Stimulated activated CD4-positive, alpha-beta T cell treated with anti-CD3 and anti-CD28 coated beads, Interleukin-15, amount 100 ng/mL, for 48 hours (primary cell): ENCODE measurements at regions not wholly inside any gene's neighbourhood (a gene's known extent, or its start where the extent isn't known, plus 50 kb on each side); places are given as distances from the start of the nearest gene placed in this dataset.
"Not testable (repeated sequence)": the region's sequence is repeated elsewhere in the genome, so short reads cannot be mapped to it uniquely, and the experiment has no call there.

ENCODE experiments used
- DNase-seq, 2 donors: peaks; one replicate each; pipeline ENCODE4 v3.0.0-alpha.2; 2020; ENCODE audit warnings: low read depth in 2 of 2

DNA sequence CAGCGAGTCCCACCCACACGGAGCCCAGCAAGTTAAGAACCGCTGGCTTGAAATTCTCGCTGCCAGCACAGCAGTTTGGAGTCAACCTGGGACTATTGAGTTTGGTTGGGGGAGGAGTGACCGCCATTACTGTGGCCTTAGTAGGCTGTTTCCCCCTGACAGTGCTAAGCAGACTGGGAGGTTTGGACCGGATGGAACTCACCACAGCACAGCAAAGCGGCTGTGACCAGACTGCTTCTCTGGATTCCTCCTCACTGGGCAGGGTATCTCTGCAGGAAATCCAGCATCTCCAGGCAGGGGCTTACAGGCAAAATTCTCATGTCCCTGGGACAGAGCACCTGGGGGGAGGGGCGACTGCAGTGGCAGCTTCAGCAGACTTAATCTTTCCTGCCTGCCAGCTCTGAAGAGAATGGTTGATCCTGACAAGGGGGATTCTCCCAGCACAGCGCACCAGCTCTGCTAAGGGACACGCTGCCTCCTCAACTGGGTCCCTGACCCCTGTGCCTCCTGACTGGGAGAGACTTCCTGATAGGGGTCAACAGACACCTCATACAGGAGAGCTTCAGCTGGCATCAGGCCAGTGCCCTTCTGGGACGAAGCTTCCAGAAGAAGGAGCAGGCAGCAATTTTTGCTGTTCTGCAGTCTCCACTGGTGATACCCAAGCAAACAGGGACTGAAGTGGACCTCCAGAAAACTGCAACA is 425.4 kb downstream of the NYAP2 start:
- no peak for DNase-seq

GRCh38 chr2:225821351-225821750 is 421.8 kb downstream of the NYAP2 start:
- no peak for DNase-seq

DNA sequence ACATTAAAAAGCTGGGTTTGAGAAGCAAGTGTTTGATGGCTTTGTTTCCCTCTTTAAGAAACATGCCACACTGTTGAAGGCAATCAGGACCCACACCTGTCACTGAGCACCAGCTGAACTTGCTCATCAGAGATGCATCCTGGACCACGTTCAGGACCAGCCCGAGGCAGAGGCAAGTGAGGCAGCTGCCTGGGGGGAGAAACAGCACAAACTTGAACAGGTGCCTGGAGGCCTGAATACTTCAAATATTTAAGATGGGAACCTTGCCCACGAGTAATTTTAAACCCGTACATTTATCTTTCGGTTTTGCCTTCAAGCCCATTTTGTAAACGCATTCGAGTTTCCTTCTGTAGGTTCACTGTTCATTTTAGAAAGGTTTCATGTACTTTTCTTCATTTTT is 421.3 kb downstream of the NYAP2 start:
- DNase-seq = no peak

DNA sequence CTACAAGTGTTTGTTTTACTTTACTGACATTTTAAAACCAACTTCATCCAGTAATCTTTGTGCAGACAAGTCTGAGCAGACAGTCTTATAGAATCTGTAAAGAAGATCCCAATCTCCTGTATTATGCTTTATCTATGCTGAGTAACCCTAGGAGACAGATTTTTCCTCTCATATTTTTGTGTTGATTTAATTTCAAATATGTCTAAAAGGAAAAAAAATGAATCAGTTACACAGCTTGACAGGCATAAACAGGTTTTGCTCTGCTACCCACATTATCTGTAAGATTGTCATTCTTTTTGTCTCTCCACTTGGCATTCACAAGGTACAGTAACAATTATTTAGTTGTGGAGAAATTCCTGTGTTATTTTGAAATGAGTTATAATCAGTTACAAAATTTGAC is 415.0 kb downstream of the NYAP2 start:
- DNase-seq = no peak

- DNase-seq = no peak
Measured at GRCh38 chr2:225806105-225806504, 406.6 kb downstream of the NYAP2 start.

GRCh38 chr2:225802076-225802475 is 402.6 kb downstream of the NYAP2 start:
- DNase-seq = not testable (repeated sequence)

- no peak for DNase-seq
Measured at GRCh38 chr2:225797394-225797793, 397.9 kb downstream of the NYAP2 start.

DNA sequence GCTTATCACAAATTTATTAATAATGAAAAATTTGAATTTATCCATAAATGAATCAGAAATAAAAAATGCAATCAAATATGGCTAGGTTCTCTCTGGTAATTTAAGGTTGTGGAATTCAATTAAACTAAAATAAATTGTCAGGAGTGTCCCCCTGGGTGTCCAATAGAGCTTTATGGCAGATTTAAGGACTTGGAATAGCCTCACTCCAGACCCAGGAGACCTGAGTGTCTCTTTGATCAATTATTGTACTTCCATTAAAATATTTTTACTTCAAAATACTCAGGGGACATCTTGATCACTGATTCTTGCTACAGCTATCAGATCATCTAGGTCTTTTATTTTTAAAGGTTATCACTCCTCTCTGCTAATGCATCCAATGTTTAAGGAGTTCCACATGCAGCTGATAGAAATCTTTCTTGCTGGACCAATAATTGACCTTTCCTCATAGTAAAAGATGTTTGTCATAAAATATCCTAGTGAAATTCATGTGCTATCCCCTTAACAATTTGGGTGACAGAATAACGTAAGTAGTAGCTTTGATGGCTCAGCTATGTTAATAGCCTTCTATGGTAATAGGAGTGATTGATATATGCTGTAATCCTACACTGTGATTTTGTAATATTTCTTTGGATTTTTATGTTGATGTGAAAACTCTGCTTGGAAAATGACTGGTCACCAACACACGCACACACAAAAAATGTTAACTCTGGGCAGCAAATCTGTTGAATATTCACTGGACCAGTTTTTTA is 395.3 kb downstream of the NYAP2 start:
- no peak for DNase-seq

- no peak for DNase-seq
Measured at GRCh38 chr2:225793736-225794550, 394.4 kb downstream of the NYAP2 start.

DNA sequence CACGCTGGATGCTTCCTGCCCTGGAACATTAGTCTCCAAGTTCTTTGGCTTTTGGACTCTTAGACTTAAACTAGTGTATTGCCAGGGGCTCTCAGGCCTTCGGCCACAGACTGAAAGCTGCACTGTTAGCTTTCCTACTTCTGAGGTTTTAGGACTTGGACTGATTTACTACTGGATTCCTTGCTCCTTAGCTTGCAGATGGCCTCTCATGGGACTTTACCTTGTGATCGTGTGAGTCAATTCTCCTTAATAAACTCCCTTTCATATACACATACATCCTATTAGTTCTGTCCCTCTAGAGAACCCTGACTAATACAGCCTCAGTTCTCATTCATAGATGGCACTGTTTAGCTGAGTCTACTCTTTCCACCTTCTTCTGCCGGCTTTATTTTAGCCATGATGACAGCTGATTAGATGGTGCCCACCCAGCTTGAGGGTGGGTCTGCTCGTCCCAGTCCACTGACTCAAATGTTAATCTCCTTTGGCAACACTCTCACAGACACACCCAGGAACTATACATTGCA is 389.1 kb downstream of the NYAP2 start:
- DNase-seq = no peak

DNA sequence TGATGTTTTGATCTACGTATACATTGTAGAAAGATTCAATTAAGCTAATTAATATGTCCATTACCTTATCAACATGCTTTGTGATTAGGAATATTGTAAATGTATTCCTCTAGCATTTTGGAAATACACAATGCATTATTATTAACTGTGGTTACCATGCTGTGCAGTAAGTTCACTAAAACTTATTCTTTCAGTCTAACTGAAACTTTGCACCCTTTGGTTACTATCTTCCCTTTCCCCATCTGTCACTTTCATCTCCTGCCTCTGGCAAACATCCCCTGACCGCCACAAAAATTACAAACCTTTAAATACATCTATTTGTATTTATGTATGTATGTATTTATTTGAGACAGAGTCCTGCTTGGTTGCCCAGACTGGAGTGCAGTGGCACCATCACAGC is 388.0 kb downstream of the NYAP2 start:
- DNase-seq = no peak

GRCh38 chr2:225781991-225782390 is 382.5 kb downstream of the NYAP2 start:
- no peak for DNase-seq

GRCh38 chr2:225781145-225781544 is 381.6 kb downstream of the NYAP2 start:
- DNase-seq = no peak

DNA sequence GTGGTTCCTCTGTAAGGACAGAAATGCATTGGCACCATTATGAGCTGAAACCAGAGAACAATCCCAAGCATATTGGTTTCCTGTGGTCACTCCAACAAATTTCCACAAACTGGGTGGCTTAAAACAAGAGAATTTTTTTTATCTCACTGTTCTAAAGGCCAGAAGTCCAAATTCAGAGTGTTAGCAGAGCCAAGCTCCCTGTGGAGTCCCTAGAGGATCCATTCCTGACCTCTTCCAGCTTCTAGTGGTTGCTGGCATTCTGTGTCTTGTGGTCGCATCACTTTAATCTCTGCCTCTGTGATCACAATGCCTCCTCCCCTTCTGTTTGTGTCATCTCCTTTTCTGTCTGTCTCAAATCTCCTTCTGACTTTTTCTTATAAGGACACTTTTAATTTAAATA is 380.3 kb downstream of the NYAP2 start:
- no peak for DNase-seq

- no peak for DNase-seq
Measured at GRCh38 chr2:225773148-225773547, 373.6 kb downstream of the NYAP2 start.

DNA sequence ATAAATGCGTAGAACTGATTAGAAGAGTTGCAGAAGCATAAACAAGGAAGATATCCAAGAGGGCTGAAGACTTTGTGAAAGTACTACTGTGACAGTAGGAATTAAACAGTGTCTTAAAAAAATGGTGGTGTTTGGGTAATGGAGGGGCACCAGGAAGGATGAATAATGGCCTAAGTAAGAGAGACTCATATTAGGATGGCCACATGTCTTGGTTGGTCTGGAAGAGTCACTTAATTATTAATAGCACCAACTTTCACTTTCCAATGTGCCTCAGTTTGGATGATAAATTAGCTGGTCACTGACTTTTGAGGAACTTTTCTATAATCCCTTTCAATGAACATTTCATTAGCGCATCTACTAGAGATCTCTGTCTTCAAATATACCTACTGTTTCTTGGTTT is 372.2 kb downstream of the NYAP2 start:
- DNase-seq = no peak

DNA sequence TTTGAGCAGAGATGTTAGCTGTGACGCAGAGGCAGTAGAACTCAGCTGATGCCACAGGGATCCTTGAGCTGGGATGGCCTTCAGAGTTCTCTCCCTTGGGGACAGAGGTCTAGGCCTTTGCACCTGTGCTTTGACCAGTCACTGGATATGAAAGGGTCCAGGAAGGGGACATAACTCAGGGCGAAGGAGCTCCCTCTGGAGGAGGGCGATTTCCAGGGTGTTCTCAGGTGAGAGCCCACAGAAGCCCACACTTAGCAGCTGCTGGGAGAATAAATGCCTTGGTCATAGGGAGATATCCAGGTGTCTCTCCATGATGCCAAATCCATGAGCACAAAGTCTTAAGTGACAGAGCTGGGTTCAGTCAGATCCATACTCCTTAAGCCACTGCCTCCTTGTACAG is 369.2 kb downstream of the NYAP2 start:
- DNase-seq = no peak

GRCh38 chr2:225766431-225766830 is 366.9 kb downstream of the NYAP2 start:
- DNase-seq = no peak

DNA sequence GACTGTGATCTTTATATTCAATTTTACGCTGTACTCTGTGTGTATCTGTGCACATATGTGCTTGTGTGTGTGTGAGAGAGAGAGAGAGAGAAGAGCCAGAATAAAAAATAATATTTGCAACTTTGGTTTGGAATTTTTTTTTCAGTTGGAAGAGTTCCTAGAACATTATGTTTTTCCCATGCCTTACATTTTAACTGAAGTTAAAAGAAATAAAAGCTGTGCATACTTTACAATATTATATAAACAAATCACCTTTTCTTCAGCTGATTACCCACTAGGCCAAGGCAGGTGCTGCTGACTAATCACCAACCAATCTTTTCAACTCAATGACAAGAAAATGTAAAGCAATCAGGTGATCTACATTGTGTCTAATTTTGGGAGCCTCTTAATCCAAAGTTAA is 366.3 kb downstream of the NYAP2 start:
- no peak for DNase-seq

GRCh38 chr2:225764346-225764745 is 364.8 kb downstream of the NYAP2 start:
- DNase-seq = no peak

DNA sequence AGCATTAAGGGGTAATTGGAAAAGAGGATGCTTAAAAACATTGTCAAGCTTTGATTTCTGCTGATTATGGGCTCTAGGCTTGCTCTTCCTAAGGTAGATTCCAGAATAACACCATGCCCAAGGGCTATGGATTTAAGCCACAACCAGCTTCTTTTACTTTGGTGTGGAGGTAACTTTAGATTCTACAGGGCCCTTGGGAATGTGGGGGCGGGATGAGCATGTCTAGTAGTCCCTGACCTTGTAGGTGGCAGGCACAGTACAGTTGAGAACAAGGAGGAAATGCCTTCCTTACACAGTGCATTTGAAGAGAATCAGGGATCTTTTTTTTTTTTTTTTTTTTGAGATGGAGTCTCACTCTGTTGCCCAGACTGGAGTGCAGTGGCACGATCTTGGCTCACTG is 364.2 kb downstream of the NYAP2 start:
- DNase-seq = no peak

DNA sequence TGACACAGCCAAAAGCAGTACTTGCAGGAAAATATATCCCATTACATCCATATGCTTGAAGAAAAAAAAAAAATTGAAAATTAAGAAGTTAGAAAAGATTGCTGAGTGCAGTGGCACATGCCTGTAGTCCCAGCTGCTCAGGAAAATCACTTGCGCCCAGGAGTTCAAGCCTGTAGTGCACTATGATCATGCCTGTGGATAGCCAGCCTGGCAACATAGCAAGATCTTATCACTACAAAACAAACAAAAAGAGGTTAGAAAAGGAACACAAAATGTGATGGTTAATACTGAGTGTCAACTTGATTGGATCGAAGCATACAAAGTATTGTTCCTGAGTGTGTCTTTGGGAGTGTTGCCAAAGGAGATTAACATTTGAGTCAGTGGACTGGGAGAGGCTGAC is 361.9 kb downstream of the NYAP2 start:
- DNase-seq = no peak
